ENCODE measurements at regions not wholly inside any gene's neighbourhood (a gene's known extent, or its start where the extent isn't known, plus 50 kb on each side); places are given as distances from the start of the nearest gene placed in this dataset.

- TF ChIP-seq ZNF311 (tag by site-specific recombination; IDR thresholded peaks at IDR 0.05; ENCODE audit: borderline replicate concordance) (no peak), ZNF704 (tag by site-specific recombination; IDR thresholded peaks at IDR 0.05) (no peak)
Observed at GRCh38 chr14:98867146-98867545, 404.9 kb downstream of the BCL11B start (continued).

DNA sequence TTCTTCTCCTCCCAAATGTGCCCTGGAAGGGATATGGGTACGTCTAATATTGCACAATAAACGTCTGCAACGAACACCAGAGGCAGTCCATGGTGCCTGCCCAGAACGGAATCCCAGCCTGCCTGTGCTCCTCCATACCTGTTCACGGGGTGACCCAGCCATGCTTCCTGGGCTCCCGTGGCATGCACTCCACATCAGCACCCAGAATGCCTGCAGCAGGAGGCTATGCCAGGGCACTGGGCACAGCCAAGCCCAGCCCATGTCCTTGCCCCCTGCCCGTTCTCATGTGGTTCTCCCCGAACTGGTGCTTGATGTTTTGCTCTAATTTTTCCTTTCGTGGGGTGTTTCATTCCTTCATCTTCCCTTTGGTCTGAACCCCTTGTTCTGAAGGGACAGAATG is 404.3 kb downstream of the BCL11B start:
- POLR2A ChIA-PET: no interaction called here
- no peaks in the 10 kb centered on the region for H3K4me1 ChIP-seq (ENCODE audit: control insufficient read depth, insufficient read depth, low read length)
- H3K27ac ChIP-seq (ENCODE audit: extremely low read depth, low read depth, low read length): no peak overlapping the region
- H3K4me3 ChIP-seq (ENCODE audit: low read depth, low read length): no peak overlapping the region
- H3K36me3 ChIP-seq (ENCODE audit: control insufficient read depth in 2 of 2, insufficient read depth in 1 of 2, low read length in 2 of 2): no peaks in the 10 kb centered on the region
- TF ChIP-seq, protein P1, sequence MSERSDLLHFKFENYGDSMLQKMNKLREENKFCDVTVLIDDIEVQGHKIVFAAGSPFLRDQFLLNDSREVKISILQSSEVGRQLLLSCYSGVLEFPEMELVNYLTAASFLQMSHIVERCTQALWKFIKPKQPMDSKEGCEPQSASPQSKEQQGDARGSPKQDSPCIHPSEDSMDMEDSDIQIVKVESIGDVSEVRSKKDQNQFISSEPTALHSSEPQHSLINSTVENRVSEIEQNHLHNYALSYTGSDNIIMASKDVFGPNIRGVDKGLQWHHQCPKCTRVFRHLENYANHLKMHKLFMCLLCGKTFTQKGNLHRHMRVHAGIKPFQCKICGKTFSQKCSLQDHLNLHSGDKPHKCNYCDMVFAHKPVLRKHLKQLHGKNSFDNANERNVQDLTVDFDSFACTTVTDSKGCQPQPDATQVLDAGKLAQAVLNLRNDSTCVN (tag by site-specific recombination; optimal IDR thresholded peaks at IDR 0.05): no peak
- TF ChIP-seq EGR2 (tag by site-specific recombination; IDR thresholded peaks at IDR 0.05; ENCODE audit: low read depth) (no peak), ZBTB10 (tag by site-specific recombination; IDR thresholded peaks at IDR 0.05) (no peak), ZNF621 (tag by site-specific recombination; IDR thresholded peaks at IDR 0.05) (no peak), KLF8 (tag by site-specific recombination; IDR thresholded peaks at IDR 0.05) (no peak), ZFP3 (tag by site-specific recombination; IDR thresholded peaks at IDR 0.05; ENCODE audit: low read depth) (no peak), ZNF704 (tag by site-specific recombination; IDR thresholded peaks at IDR 0.05) (no peak), ZNF76 (tag by site-specific recombination; IDR thresholded peaks at IDR 0.05; ENCODE audit: borderline replicate concordance, low read depth) (no peak), HOXC10 (CRISPR knock-in tag; IDR thresholded peaks at IDR 0.05) (no peak), OVOL3 (tag by site-specific recombination; IDR thresholded peaks at IDR 0.05) (no peak), GLI2 (tag by site-specific recombination; IDR thresholded peaks at IDR 0.05; ENCODE audit: borderline replicate concordance, low read depth) (no peak)
- CTCF ChIA-PET: no interaction called here
- no peaks in the 10 kb centered on the region for H3K9me3 ChIP-seq (ENCODE audit: control insufficient read depth, insufficient read depth, low read depth, low read length)

GRCh38 chr14:98868866-98869265 is 403.1 kb downstream of the BCL11B start:
- ChIA-PET POLR2A (no interaction called here), CTCF (no interaction called here)
- TF ChIP-seq BCL11B (tag by site-specific recombination; IDR thresholded peaks at IDR 0.05; ENCODE audit: low read depth): no peak
- no peak for TF ChIP-seq ZNF561 (tag by site-specific recombination; IDR thresholded peaks at IDR 0.05; ENCODE audit: borderline replicate concordance)
- TF ChIP-seq ZSCAN18 (tag by site-specific recombination; IDR thresholded peaks at IDR 0.05): no peak
- Histone ChIP-seq H3K36me3 (ENCODE audit: control insufficient read depth in 2 of 2, insufficient read depth in 1 of 2, low read length in 2 of 2) (no peaks in the 10 kb centered on the region), H3K4me3 (ENCODE audit: low read depth, low read length) (no peak overlapping the region), H3K9me3 (ENCODE audit: control insufficient read depth, insufficient read depth, low read depth, low read length) (no peaks in the 10 kb centered on the region), H3K27ac (ENCODE audit: extremely low read depth, low read depth, low read length) (no peak overlapping the region), H3K4me1 (ENCODE audit: control insufficient read depth, insufficient read depth, low read length) (no peaks in the 10 kb centered on the region)
